ENCODE measurements at regions not wholly inside any gene's neighbourhood (a gene's known extent, or its start where the extent isn't known, plus 50 kb on each side); places are given as distances from the start of the nearest gene placed in this dataset.
"Not testable (repeated sequence)": the region's sequence is repeated elsewhere in the genome, so short reads cannot be mapped to it uniquely, and the experiment has no call there.

- no peak for DNase-seq
These were observed 591.6 kb upstream of the CYLC2 start for GRCh38 chr9:102403514-102403913.

GRCh38 chr9:102398205-102398604 is 596.9 kb upstream of the CYLC2 start:
- no peak for DNase-seq

GRCh38 chr9:102385620-102386019 is 609.5 kb upstream of the CYLC2 start:
- not testable (repeated sequence) for DNase-seq

- no peak for DNase-seq
These were observed 624.2 kb upstream of the GRIN3A start for GRCh38 chr9:102362470-102363132.

GRCh38 chr9:102360846-102361245 is 622.4 kb upstream of the GRIN3A start:
- DNase-seq: no peak

GRCh38 chr9:102355982-102356381 is 617.5 kb upstream of the GRIN3A start:
- DNase-seq: no peak

- no peak for DNase-seq
These were observed 615.6 kb upstream of the GRIN3A start for GRCh38 chr9:102354041-102354440.

GRCh38 chr9:102337471-102337870 is 599.0 kb upstream of the GRIN3A start:
- DNase-seq: not testable (repeated sequence)

- no peak for DNase-seq
These were observed 570.9 kb upstream of the GRIN3A start for GRCh38 chr9:102309379-102309778.

GRCh38 chr9:102295188-102295587 is 556.7 kb upstream of the GRIN3A start:
- no peak for DNase-seq

GRCh38 chr9:102273952-102274351 is 535.5 kb upstream of the GRIN3A start:
- DNase-seq: no peak

GRCh38 chr9:102253099-102253498 is 514.7 kb upstream of the GRIN3A start:
- DNase-seq: no peak

GRCh38 chr9:102244916-102245315 is 506.5 kb upstream of the GRIN3A start:
- DNase-seq: no peak

GRCh38 chr9:102237520-102237919 is 499.1 kb upstream of the GRIN3A start:
- no peak for DNase-seq

- no peak for DNase-seq
These were observed 498.6 kb upstream of the GRIN3A start for GRCh38 chr9:102237094-102237493.

- DNase-seq: not testable (repeated sequence)
These were observed 489.0 kb upstream of the GRIN3A start for GRCh38 chr9:102227416-102227815.

- no peak for DNase-seq
These were observed 487.5 kb upstream of the GRIN3A start for GRCh38 chr9:102225841-102226441.

GRCh38 chr9:102223320-102224136 is 485.1 kb upstream of the GRIN3A start:
- not testable (repeated sequence) for DNase-seq

- no peak for DNase-seq
These were observed 470.7 kb upstream of the GRIN3A start for GRCh38 chr9:102209176-102209575.

- no peak for DNase-seq
These were observed 468.0 kb upstream of the GRIN3A start for GRCh38 chr9:102206432-102206831.

GRCh38 chr9:102205251-102205650 is 466.8 kb upstream of the GRIN3A start:
- no peak for DNase-seq

- DNase-seq: no peak
These were observed 463.7 kb upstream of the GRIN3A start for GRCh38 chr9:102202126-102202525.

GRCh38 chr9:102185962-102186361 is 447.5 kb upstream of the GRIN3A start:
- no peak for DNase-seq

Measured in nucleus accumbens (tissue), 56 donors.